Heart left ventricle (tissue), 13 donors: ENCODE measurements at regions not wholly inside any gene's neighbourhood (a gene's known extent, or its start where the extent isn't known, plus 50 kb on each side); places are given as distances from the start of the nearest gene placed in this dataset.

ENCODE experiments used
- POLR2A ChIP-seq, 2 donors: fragments of 450-650 bp; IDR thresholded peaks; one replicate each; pipeline ENCODE4 v1.6.1; 2017; ENCODE audit warnings: antibody characterized with exemption in 2 of 2, mild to moderate bottlenecking in 2 of 2, moderate library complexity in 2 of 2
- TF ChIP-seq, protein P1 (sequence below), 12 donors: fragments of 200-600 bp; sonication (generic) in 4 of 12; IDR thresholded peaks; one replicate each; pipeline versions ENCODE4 v1.5.0 to v1.8.0; 2018 to 2022; ENCODE audit warnings: antibody characterized with exemption in 12 of 12, mild to moderate bottlenecking in 5 of 12
- donor health status: ischemic (EF 13 %, LVEDD 7.1; RV severe dilation, severe dysfunction).
- donor health status: DM: no; HTN: yes; CAD: no.
- donor health status: DM: no; HTN: no; CAD: no.
- donor health status: ischemic (EF 25% LVEDD 6.9; RV normal size, moderate dysfunction).
- donor health status: ischemic (EF 25% LVEDD 5.7; RV mildly dilated, moderate dysfunction).
- donor health status: ischemic (EF 35%, LVEDD 5.7; RV mildly dilated, moderate dysfunction).
- donor health status: nonischemic (EF 11% LVEDD 7.7; RV severe dilation, severe dysfunction).
- donor health status: DM: yes; HTN: yes; CAD: no.
- donor health status: PGD.
- donor health status: ischemic (EF 29% LVEDD 5.4; RV normal size, mild dysfunction).
- donor health status: nonischemic (EF 23%, LVEDD 6.1; RV moderate dilation, normal function).

DNA sequence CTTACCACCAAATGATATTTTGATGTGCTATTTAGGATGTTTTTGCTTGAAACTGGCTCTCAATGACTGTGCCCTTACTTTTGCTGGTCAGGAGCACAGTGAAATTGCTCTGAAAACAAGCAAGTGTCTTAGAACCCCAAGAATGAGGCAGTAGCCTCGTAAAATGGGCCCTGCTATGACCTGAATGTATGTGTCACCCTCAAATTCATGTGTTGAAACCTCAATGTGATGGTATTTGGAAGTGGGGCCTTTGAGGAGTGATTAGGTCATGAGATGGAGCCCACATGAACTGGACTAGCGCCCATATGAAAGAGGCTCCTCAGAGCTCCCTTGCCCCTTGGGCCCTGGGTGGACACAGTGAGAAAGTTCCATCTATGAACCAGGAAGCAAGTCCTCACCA lies 155.2 kb downstream of the ZIC5 start:
- no peak for TF ChIP-seq POLR2A (IDR thresholded peaks at IDR 0.05)
- TF ChIP-seq, protein P1, sequence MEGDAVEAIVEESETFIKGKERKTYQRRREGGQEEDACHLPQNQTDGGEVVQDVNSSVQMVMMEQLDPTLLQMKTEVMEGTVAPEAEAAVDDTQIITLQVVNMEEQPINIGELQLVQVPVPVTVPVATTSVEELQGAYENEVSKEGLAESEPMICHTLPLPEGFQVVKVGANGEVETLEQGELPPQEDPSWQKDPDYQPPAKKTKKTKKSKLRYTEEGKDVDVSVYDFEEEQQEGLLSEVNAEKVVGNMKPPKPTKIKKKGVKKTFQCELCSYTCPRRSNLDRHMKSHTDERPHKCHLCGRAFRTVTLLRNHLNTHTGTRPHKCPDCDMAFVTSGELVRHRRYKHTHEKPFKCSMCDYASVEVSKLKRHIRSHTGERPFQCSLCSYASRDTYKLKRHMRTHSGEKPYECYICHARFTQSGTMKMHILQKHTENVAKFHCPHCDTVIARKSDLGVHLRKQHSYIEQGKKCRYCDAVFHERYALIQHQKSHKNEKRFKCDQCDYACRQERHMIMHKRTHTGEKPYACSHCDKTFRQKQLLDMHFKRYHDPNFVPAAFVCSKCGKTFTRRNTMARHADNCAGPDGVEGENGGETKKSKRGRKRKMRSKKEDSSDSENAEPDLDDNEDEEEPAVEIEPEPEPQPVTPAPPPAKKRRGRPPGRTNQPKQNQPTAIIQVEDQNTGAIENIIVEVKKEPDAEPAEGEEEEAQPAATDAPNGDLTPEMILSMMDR (IDR thresholded peaks at IDR 0.05), result no peak
